T-helper 2 cell treated with Interferon-gamma antibody and Interleukin-4, amounts not matched to agents 5 μg/mL and 100 μg/mL, for 36 hours (primary cell): ENCODE measurements at regions not wholly inside any gene's neighbourhood (a gene's known extent, or its start where the extent isn't known, plus 50 kb on each side); places are given as distances from the start of the nearest gene placed in this dataset.
"Not testable (repeated sequence)": the region's sequence is repeated elsewhere in the genome, so short reads cannot be mapped to it uniquely, and the experiment has no call there.

ENCODE experiments used
- DNase-seq: peaks from one replicate; pipeline ENCODE4 v3.0.0; 2021; ENCODE audit warnings: low spot score
- H3K27ac Mint-ChIP-seq: one replicate; pipeline ENCODE4 v1.8.0; 2021; ENCODE audit warnings: mild to moderate bottlenecking, mixed read lengths
- H3K27me3 Mint-ChIP-seq: one replicate; pipeline ENCODE4 v1.8.0; 2021; ENCODE audit warnings: low read depth, mixed read lengths
- H3K36me3 Mint-ChIP-seq: one replicate; pipeline ENCODE4 v1.8.0; 2021; ENCODE audit warnings: low read depth, mixed read lengths
- H3K4me1 Mint-ChIP-seq: one replicate; pipeline ENCODE4 v1.8.0; 2021; ENCODE audit warnings: low read depth, mixed read lengths
- H3K4me3 Mint-ChIP-seq: one replicate; pipeline ENCODE4 v1.8.0; 2022; ENCODE audit warnings: mild to moderate bottlenecking, moderate library complexity, mixed read lengths
- H3K9me3 Mint-ChIP-seq: one replicate; pipeline ENCODE4 v1.8.0; 2021; ENCODE audit warnings: mixed read lengths

DNA sequence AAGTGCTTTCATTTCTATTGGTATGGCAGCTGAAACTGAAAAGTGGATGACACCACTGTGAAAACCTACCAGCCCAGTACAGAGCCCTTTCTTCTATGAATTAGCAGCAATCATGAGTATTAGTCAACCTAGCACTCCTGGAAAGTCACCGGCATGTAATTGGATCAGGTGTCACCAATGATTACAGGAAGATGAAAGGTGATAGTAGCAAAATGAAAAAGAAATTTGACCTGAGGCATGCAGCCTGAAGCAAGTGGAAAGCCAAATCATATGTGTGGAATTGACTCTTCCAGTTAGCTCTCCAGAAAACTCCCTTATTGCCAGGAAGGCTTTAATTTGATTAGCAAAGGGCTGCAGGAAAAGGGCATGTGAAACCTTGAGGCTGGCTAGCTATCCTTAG lies 81.2 kb upstream of the NAA35 start:
- Mint-ChIP-seq H3K27me3 (no peaks in the 10 kb centered on the region), H3K27ac (no peak overlapping the region), H3K4me3 (no peak overlapping the region), H3K9me3 (no peaks in the 10 kb centered on the region), H3K4me1 (no peaks in the 10 kb centered on the region), H3K36me3 (no peaks in the 10 kb centered on the region)
- DNase-seq, result no peak

DNA sequence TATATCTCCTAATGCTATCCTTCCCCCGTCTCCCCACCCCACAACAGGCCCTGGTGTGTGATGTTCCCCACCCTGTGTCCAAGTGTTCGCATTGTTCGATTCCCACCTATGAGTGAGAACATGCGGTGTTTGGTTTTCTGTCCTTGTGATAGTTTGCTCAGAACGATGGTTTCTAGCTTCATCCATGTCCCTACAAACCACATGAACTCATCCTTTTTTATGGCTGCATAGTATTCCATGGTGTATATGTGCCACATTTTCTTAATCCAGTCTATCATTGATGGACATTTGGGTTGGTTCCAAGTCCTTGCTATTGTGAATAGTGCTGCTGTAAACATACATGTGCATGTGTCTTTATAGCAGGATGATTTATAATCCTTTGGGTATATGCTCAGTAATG lies 79.1 kb upstream of the NAA35 start:
- DNase-seq, H3K36me3 Mint-ChIP-seq, H3K27ac Mint-ChIP-seq, H3K27me3 Mint-ChIP-seq, H3K9me3 Mint-ChIP-seq, H3K4me3 Mint-ChIP-seq, H3K4me1 Mint-ChIP-seq: not testable (repeated sequence)

- Mint-ChIP-seq H3K27me3 (peaks cover 9% of the 10 kb centered on the region), H3K4me1 (no peaks in the 10 kb centered on the region), H3K9me3 (no peaks in the 10 kb centered on the region), H3K27ac (no peak overlapping the region), H3K36me3 (no peaks in the 10 kb centered on the region), H3K4me3 (no peak overlapping the region)
- no peak for DNase-seq
Observed at GRCh38 chr9:85863875-85864274, 77.1 kb upstream of the NAA35 start.

- peaks cover 8% of the 10 kb centered on the region for H3K27me3 Mint-ChIP-seq
- H3K4me3 Mint-ChIP-seq, result no peak overlapping the region
- H3K36me3 Mint-ChIP-seq, result no peaks in the 10 kb centered on the region
- H3K27ac Mint-ChIP-seq, result no peak overlapping the region
- no peak for DNase-seq
- H3K9me3 Mint-ChIP-seq, result no peaks in the 10 kb centered on the region
- no peaks in the 10 kb centered on the region for H3K4me1 Mint-ChIP-seq
Observed at GRCh38 chr9:85871008-85871407, 69.9 kb upstream of the NAA35 start.

DNA sequence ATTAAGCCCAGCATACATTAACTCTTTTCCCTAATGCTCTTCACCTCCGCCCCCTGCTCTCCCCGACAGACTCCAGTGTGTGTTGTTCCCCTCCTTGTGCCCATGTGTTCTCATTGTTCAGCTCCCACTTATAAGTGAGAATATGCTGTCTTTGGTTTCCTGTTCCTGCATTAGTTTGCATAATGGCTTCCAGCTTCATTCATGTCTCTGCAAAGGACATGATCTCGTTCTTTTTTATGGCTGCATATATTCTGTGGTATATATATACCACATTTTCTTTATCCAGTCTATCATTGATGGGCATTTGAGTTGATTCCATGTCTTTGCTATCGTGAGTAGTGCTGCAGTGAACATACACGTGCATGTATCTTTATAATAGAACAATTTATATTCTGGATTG lies 69.3 kb upstream of the NAA35 start:
- DNase-seq, H3K4me3 Mint-ChIP-seq, H3K36me3 Mint-ChIP-seq, H3K9me3 Mint-ChIP-seq, H3K27ac Mint-ChIP-seq, H3K27me3 Mint-ChIP-seq, H3K4me1 Mint-ChIP-seq: not testable (repeated sequence)

- no peak for DNase-seq
- no peaks in the 10 kb centered on the region for H3K4me1 Mint-ChIP-seq
- no peaks in the 10 kb centered on the region for H3K9me3 Mint-ChIP-seq
- H3K36me3 Mint-ChIP-seq, result no peaks in the 10 kb centered on the region
- H3K27ac Mint-ChIP-seq, result no peak overlapping the region
- H3K4me3 Mint-ChIP-seq, result no peak overlapping the region
- H3K27me3 Mint-ChIP-seq, result peaks cover 5% of the 10 kb centered on the region
Observed at GRCh38 chr9:85872463-85872862, 68.5 kb upstream of the NAA35 start.

DNA sequence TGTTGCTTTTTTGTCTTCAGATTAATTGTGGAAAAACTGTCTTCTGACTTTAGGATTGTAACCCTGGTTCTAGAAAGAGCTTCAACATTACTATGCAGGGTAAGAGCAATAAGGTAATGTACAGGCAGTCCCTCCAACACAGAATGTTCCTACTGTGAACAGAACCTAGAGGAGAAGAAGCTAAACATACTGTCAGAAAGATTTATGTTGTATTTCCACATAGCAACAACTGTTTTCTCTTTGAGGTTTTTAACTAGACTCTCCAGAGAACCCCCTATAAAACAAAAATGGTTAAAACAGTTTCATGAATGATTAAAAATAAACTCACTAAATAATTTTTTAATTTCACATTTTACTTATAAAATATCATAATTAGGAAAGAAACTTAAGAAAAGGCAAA lies 64.3 kb upstream of the NAA35 start:
- Mint-ChIP-seq H3K4me1 (no peaks in the 10 kb centered on the region), H3K27me3 (peaks cover under 1% of the 10 kb centered on the region), H3K9me3 (no peaks in the 10 kb centered on the region), H3K27ac (no peak overlapping the region), H3K4me3 (no peak overlapping the region), H3K36me3 (no peaks in the 10 kb centered on the region)
- no peak for DNase-seq

GRCh38 chr9:85878872-85879597 lies 61.9 kb upstream of the NAA35 start:
- H3K9me3 Mint-ChIP-seq, H3K4me1 Mint-ChIP-seq, H3K36me3 Mint-ChIP-seq, H3K4me3 Mint-ChIP-seq, H3K27me3 Mint-ChIP-seq, H3K27ac Mint-ChIP-seq, DNase-seq: not testable (repeated sequence)

DNA sequence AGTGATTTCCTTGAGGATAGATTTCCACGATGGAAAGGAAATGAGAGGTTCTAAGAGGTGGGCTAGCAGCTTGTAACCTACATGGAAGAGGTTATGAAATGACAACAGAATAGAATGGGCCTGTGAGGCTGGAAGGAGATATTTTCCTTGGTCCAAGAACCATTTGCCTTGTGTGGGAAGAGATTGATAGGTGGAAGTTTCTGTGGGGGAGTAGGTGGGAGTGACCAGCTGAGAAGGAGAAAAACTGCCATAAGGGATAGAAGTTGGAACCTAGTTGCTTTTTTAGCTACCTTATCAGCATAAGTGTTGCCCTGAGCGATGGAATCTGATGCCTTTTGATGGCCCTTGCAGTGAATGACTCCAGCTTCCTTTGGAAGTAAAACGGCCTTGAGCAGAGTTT lies 60.4 kb upstream of the NAA35 start:
- DNase-seq, H3K4me3 Mint-ChIP-seq, H3K27me3 Mint-ChIP-seq, H3K27ac Mint-ChIP-seq, H3K36me3 Mint-ChIP-seq, H3K9me3 Mint-ChIP-seq, H3K4me1 Mint-ChIP-seq: not testable (repeated sequence)

DNA sequence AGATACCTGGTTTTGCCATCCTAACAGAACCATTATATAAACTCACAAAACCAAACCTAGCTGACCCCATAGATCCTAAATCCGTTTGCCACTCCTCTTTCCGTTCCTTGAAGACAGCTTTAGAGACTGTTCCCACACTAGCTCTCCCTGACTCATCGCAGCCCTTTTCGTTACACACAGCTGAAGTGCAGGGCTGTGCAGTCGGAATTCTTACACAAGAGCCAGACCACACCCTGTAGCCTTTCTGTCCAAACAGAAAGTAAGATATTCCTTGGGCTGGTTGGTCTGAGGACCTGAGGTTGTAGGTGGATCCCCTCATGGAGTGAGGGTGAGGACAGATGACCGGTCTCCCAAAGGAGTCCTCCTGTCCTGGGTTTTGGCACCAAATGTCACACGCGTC lies 56.7 kb upstream of the NAA35 start:
- H3K9me3 Mint-ChIP-seq, result no peaks in the 10 kb centered on the region
- no peaks in the 10 kb centered on the region for H3K4me1 Mint-ChIP-seq
- H3K27me3 Mint-ChIP-seq, result no peaks in the 10 kb centered on the region
- no peak overlapping the region for H3K4me3 Mint-ChIP-seq
- no peaks in the 10 kb centered on the region for H3K36me3 Mint-ChIP-seq
- H3K27ac Mint-ChIP-seq, result no peak overlapping the region
- DNase-seq, result no peak

DNA sequence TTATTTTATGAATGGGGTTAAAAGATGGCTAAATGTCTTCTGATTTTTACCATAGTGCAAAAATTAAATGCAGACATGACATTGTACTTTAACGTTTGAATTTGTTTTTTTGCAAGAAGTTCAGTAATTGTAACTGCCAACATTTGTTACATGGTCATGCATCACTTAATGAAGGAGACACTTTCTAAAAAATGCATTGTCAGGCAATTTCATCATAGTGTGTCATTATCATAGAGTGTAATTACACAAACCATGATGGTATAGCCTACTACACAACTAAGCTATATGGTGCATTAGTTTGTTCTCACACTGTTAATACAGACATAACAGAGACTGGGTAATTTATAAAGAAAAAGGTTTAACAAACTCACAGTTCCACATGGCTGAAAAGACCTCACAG lies 50.0 kb upstream of the NAA35 start:
- Mint-ChIP-seq H3K9me3 (no peaks in the 10 kb centered on the region), H3K4me1 (no peaks in the 10 kb centered on the region), H3K27me3 (no peaks in the 10 kb centered on the region), H3K4me3 (no peak overlapping the region), H3K36me3 (no peaks in the 10 kb centered on the region), H3K27ac (no peak overlapping the region)
- DNase-seq, result no peak
